Mesendoderm (in vitro differentiated cells): ENCODE measurements at regions not wholly inside any gene's neighbourhood (a gene's known extent, or its start where the extent isn't known, plus 50 kb on each side); places are given as distances from the start of the nearest gene placed in this dataset.

ENCODE experiments used
- DNase-seq: peaks from one replicate; pipeline ENCODE4 v3.0.0; 2013
- H2AK5ac ChIP-seq: 2 replicates; pipeline ENCODE4 v1.6.1; 2013; ENCODE audit warnings: low read length, inconsistent platforms
- H2BK120ac ChIP-seq: 2 replicates; pipeline ENCODE4 v1.6.1; 2013; ENCODE audit warnings: low read depth, mild to moderate bottlenecking, low read length, moderate library complexity, mixed read lengths
- H2BK15ac ChIP-seq: replicated peaks from 2 replicates; pipeline ENCODE4 v1.6.1; 2013; ENCODE audit warnings: low read depth, mild to moderate bottlenecking, moderate library complexity
- H2BK5ac ChIP-seq: 2 replicates; pipeline ENCODE4 v1.6.1; 2013; ENCODE audit warnings: low read length, inconsistent platforms
- H3K18ac ChIP-seq: 2 replicates; pipeline ENCODE4 v1.6.1; 2013; ENCODE audit warnings: mild to moderate bottlenecking, low read length, mixed read lengths
- H3K23ac ChIP-seq: one replicate; pipeline ENCODE4 v1.6.1; 2013; ENCODE audit warnings: low read length
- H3K27ac ChIP-seq: 2 replicates; pipeline ENCODE4 v1.5.1; 2013; ENCODE audit warnings: low read depth, mild to moderate bottlenecking, inconsistent platforms, low read length, moderate library complexity
- H3K27me3 ChIP-seq: 2 replicates; pipeline ENCODE4 v1.6.1; 2013; ENCODE audit warnings: low read length, control low read depth, mild to moderate bottlenecking, inconsistent platforms; ENCODE audit not compliant: insufficient read depth, poor library complexity
- H3K36me3 ChIP-seq: 2 replicates; pipeline ENCODE4 v1.6.1; 2013; ENCODE audit warnings: low read length, inconsistent platforms; ENCODE audit not compliant: control insufficient read depth, insufficient read depth
- H3K4ac ChIP-seq: one replicate; pipeline ENCODE4 v1.6.1; 2013; ENCODE audit warnings: low read depth, mild to moderate bottlenecking, low read length, moderate library complexity
- H3K4me1 ChIP-seq: 2 replicates; pipeline ENCODE4 v1.6.1; 2013; ENCODE audit warnings: low read depth, low read length, inconsistent platforms; ENCODE audit not compliant: control insufficient read depth
- H3K4me2 ChIP-seq: 2 replicates; pipeline ENCODE4 v1.6.1; 2013; ENCODE audit warnings: low read length
- H3K4me3 ChIP-seq: 2 replicates; pipeline ENCODE4 v1.5.1; 2013; ENCODE audit warnings: mild to moderate bottlenecking, low read length
- H3K56ac ChIP-seq: one replicate; pipeline ENCODE4 v1.6.1; 2013; ENCODE audit warnings: low read length
- H3K79me1 ChIP-seq: 2 replicates; pipeline ENCODE4 v1.6.1; 2013; ENCODE audit warnings: low read length, inconsistent platforms
- H3K79me2 ChIP-seq: 2 replicates; pipeline ENCODE4 v1.6.1; 2013; ENCODE audit warnings: mild to moderate bottlenecking, low read length; ENCODE audit not compliant: control insufficient read depth, insufficient read depth
- H3K9ac ChIP-seq: 2 replicates; pipeline ENCODE4 v1.6.1; 2013; ENCODE audit warnings: low read length, inconsistent platforms
- H4K5ac ChIP-seq: one replicate; pipeline ENCODE4 v1.6.1; 2013; ENCODE audit warnings: low read length
- H4K8ac ChIP-seq: one replicate; pipeline ENCODE4 v1.6.1; 2013; ENCODE audit warnings: low read depth, mild to moderate bottlenecking, control low read depth, low read length, moderate library complexity
- WGBS: extraction: QIAGEN DNeasy Blood & Tissue Kit; methylation state at CpG from one replicate; pipeline ENCODE4 v1.1.7; 2013; ENCODE audit warnings: low lambda C conversion rate, missing lambda C conversion rate; ENCODE audit not compliant: insufficient coverage; ENCODE audit errors: extremely low coverage; 5-methylcytosine and 5-hydroxymethylcytosine counted together

DNA sequence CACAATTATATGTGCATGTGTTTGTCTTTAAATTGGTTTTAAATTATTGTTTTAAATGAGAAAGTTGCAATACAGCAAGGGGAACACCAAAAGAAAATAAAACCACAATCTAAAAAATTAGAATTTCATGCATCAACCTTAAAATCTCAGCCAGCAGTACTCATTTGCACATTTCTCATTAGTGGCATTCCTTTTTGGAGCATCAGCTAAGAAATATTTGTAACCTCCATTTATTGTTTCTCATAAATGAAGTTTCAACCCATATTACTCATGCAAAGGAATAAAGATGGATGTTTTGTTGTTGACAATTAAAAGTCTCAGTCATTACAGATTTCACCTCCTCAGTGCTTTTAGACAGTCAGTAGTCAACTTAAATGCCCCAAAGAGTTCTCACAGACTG is 160.1 kb downstream of the TBX15 start:
- Histone ChIP-seq H3K18ac (no peak overlapping the region), H4K8ac (no peak overlapping the region), H3K4me3 (no peak overlapping the region), H3K36me3 (no peaks in the 10 kb centered on the region), H2AK5ac (no peak overlapping the region), H3K4me2 (no peak overlapping the region), H3K27ac (no peak overlapping the region), H3K56ac (no peak overlapping the region), H3K4me1 (no peaks in the 10 kb centered on the region), H3K79me2 (no peaks in the 10 kb centered on the region), H3K27me3 (no peaks in the 10 kb centered on the region), H2BK15ac (no peak overlapping the region), H3K4ac (no peak overlapping the region), H3K23ac (no peak overlapping the region), H2BK5ac (no peak overlapping the region), H3K9ac (no peak overlapping the region), H4K5ac (no peak overlapping the region), H3K79me1 (no peaks in the 10 kb centered on the region), H2BK120ac (no peak overlapping the region)
- DNase-seq: no peak

DNA sequence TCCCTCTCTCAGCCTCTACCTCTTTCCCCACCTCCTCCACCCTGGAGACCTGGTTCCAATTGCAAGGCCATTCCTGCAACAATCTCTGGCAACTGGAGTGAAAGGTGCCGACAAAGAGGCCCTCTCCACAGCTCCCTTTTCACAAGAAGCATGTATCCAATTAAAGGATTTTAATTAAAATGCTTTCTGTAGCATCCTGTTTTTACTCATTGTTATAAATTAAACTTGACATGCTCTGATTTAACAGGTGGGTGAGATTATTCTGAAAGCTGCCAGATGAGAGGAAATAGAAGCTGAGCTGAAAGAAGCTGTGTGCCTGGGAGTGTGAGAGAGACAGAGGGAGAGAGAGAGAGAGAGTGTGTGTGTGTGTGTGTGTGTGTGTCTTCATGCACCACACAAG is 160.5 kb downstream of the TBX15 start:
- Histone ChIP-seq H3K79me1 (no peaks in the 10 kb centered on the region), H2AK5ac (no peak overlapping the region), H2BK120ac (no peak overlapping the region), H3K9ac (no peak overlapping the region), H3K27me3 (no peaks in the 10 kb centered on the region), H3K4ac (no peak overlapping the region), H3K56ac (no peak overlapping the region), H2BK5ac (no peak overlapping the region), H2BK15ac (no peak overlapping the region), H3K36me3 (no peaks in the 10 kb centered on the region), H4K8ac (no peak overlapping the region), H3K79me2 (no peaks in the 10 kb centered on the region), H3K27ac (no peak overlapping the region), H3K18ac (no peak overlapping the region), H3K4me1 (no peaks in the 10 kb centered on the region), H3K4me3 (no peak overlapping the region), H4K5ac (no peak overlapping the region), H3K4me2 (no peak overlapping the region), H3K23ac (no peak overlapping the region)
- WGBS: no CpG with 5 or more reads among the region's 1 CpG
- DNase-seq: no peak

DNA sequence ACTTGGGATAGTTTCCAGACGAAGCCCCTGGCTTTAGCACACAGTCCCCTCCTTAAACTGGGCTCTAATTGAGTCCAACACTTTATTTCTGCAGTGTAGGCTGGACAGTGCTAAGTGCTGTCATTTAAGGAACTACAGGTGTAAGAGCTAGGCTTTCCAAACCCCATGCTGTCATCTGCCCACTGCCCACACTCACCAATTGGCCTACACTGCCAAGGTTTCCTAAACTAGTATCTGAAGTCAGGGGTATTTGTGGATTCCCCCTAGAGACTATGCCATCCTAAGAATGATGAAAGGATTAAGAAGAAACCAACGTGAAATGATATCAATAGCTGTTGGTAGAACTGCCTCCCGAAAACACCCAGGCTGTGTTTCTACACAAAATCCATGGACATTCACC is 160.9 kb downstream of the TBX15 start:
- Histone ChIP-seq H3K18ac (no peak overlapping the region), H3K4ac (no peak overlapping the region), H3K27ac (no peak overlapping the region), H2BK5ac (no peak overlapping the region), H4K8ac (no peak overlapping the region), H3K79me2 (no peaks in the 10 kb centered on the region), H3K79me1 (no peaks in the 10 kb centered on the region), H3K4me2 (no peak overlapping the region), H4K5ac (no peak overlapping the region), H3K36me3 (no peaks in the 10 kb centered on the region), H2AK5ac (no peak overlapping the region), H3K56ac (no peak overlapping the region), H3K9ac (no peak overlapping the region), H2BK15ac (no peak overlapping the region), H3K4me1 (no peaks in the 10 kb centered on the region), H2BK120ac (no peak overlapping the region), H3K23ac (no peak overlapping the region), H3K4me3 (no peak overlapping the region), H3K27me3 (no peaks in the 10 kb centered on the region)
- no peak for DNase-seq
- WGBS: no CpG with 5 or more reads among the region's 3 CpGs

DNA sequence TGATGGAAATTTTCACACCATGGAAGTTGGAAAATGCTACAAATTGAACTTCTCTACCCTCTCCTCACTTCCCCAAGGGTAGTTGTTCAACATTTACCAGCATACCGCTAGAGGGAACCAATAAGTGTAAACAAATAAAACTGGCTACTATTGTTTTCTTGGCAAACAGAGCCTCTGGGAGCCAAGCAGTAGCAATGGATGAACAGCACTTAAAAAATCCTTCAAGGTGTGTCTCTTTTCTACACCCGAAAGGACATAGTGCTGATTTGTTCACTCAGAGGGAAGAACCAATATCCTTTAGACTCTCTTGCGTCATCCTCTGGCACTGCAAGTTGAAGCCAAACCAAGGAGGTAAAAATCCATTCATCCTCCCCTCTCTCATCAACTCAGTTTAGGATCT is 161.5 kb downstream of the TBX15 start:
- Histone ChIP-seq H4K5ac (no peak overlapping the region), H3K79me1 (no peaks in the 10 kb centered on the region), H3K4me1 (no peaks in the 10 kb centered on the region), H2AK5ac (no peak overlapping the region), H2BK15ac (no peak overlapping the region), H3K79me2 (no peaks in the 10 kb centered on the region), H3K4ac (no peak overlapping the region), H3K9ac (no peak overlapping the region), H3K56ac (no peak overlapping the region), H4K8ac (no peak overlapping the region), H3K27ac (no peak overlapping the region), H2BK120ac (no peak overlapping the region), H3K36me3 (no peaks in the 10 kb centered on the region), H3K27me3 (no peaks in the 10 kb centered on the region), H2BK5ac (no peak overlapping the region), H3K23ac (no peak overlapping the region), H3K4me3 (no peak overlapping the region), H3K4me2 (no peak overlapping the region), H3K18ac (no peak overlapping the region)
- WGBS: no CpG with 5 or more reads among the region's 3 CpGs
- peak; percentile 40 for DNase-seq

DNA sequence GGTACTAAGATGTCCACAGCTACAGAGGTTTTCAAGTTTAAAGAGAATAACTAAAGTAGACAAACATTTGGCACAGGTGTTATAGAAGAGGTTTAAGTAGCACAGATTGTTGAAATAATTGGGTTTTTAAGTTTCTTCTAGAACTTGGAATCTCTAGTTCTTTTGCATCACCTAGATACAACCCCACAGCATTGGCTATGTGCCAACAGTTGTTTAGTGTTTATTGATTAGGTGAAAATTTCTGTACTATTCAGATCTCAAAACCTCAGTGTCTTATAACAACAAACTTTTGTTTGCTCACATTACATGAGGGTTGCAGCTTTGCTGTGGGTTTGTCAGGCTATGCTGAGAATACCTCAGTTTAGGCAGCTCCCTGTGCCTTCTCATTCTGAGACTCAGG is 162.5 kb downstream of the TBX15 start:
- Histone ChIP-seq H3K4me3 (no peak overlapping the region), H3K9ac (no peak overlapping the region), H3K56ac (no peak overlapping the region), H4K8ac (no peak overlapping the region), H3K23ac (no peak overlapping the region), H3K79me2 (no peaks in the 10 kb centered on the region), H2BK15ac (no peak overlapping the region), H2BK5ac (no peak overlapping the region), H3K27me3 (no peaks in the 10 kb centered on the region), H3K36me3 (no peaks in the 10 kb centered on the region), H3K79me1 (no peaks in the 10 kb centered on the region), H3K4me2 (no peak overlapping the region), H3K4me1 (no peaks in the 10 kb centered on the region), H3K27ac (no peak overlapping the region), H2AK5ac (no peak overlapping the region), H2BK120ac (no peak overlapping the region), H3K18ac (no peak overlapping the region), H3K4ac (no peak overlapping the region), H4K5ac (no peak overlapping the region)
- no peak for DNase-seq

DNA sequence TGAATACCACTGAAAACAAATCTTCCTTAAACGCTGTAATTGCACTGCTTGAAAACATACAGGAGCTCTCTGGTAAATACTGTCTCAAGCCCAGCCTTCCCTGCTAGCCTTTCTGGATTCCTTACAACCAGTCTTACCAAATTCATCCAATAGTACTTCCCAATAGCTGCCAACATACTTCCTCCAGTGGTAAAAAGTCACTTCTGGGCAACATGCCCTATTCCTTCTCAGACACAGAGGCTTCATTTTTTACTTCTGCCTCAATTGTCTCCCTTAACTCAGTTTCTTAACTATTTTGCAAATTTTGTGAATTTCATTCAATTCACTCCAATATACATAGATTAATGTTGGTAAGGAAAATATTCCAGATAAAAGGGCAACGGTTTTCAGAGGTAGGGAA is 166.3 kb downstream of the TBX15 start:
- H4K8ac ChIP-seq: no peak overlapping the region
- no peaks in the 10 kb centered on the region for H3K27me3 ChIP-seq
- H3K36me3 ChIP-seq: no peaks in the 10 kb centered on the region
- H3K23ac ChIP-seq: no peak overlapping the region
- WGBS: no CpG with 5 or more reads among the region's 2 CpGs
- no peak overlapping the region for H3K9ac ChIP-seq
- H3K4me3 ChIP-seq: no peak overlapping the region
- H3K4me2 ChIP-seq: no peak overlapping the region
- no peaks in the 10 kb centered on the region for H3K4me1 ChIP-seq
- no peaks in the 10 kb centered on the region for H3K79me2 ChIP-seq
- H3K18ac ChIP-seq: no peak overlapping the region
- DNase-seq: no peak
- no peak overlapping the region for H2AK5ac ChIP-seq
- H2BK120ac ChIP-seq: no peak overlapping the region
- no peak overlapping the region for H4K5ac ChIP-seq
- H3K4ac ChIP-seq: no peak overlapping the region
- H3K79me1 ChIP-seq: no peaks in the 10 kb centered on the region
- H3K27ac ChIP-seq: no peak overlapping the region
- H2BK15ac ChIP-seq: no peak overlapping the region
- H2BK5ac ChIP-seq: no peak overlapping the region
- H3K56ac ChIP-seq: no peak overlapping the region
